ENCODE measurements at regions not wholly inside any gene's neighbourhood (a gene's known extent, or its start where the extent isn't known, plus 50 kb on each side); places are given as distances from the start of the nearest gene placed in this dataset.

GRCh38 chr13:76632401-76633044, 253.7 kb downstream of the KCTD12 start:
- no peak for ATAC-seq
- H3K27me3 ChIP-seq, result no peaks in the 10 kb centered on the region
- no peak overlapping the region for H3K27ac ChIP-seq
- H3K36me3 ChIP-seq, result no peaks in the 10 kb centered on the region
- WGBS, 2 donors (ENCODE audit: low coverage in 1 of 2), result 65 to 91% methylated on average over 2 to 3 of the region's 3 CpGs
- no peak for TF ChIP-seq POLR2A (IDR thresholded peaks at IDR 0.05)
- no peak for TF ChIP-seq POLR2AphosphoS5 (IDR thresholded peaks at IDR 0.05)
- TF ChIP-seq EP300 (IDR thresholded peaks at IDR 0.05), result no peak
- TF ChIP-seq, protein P1, sequence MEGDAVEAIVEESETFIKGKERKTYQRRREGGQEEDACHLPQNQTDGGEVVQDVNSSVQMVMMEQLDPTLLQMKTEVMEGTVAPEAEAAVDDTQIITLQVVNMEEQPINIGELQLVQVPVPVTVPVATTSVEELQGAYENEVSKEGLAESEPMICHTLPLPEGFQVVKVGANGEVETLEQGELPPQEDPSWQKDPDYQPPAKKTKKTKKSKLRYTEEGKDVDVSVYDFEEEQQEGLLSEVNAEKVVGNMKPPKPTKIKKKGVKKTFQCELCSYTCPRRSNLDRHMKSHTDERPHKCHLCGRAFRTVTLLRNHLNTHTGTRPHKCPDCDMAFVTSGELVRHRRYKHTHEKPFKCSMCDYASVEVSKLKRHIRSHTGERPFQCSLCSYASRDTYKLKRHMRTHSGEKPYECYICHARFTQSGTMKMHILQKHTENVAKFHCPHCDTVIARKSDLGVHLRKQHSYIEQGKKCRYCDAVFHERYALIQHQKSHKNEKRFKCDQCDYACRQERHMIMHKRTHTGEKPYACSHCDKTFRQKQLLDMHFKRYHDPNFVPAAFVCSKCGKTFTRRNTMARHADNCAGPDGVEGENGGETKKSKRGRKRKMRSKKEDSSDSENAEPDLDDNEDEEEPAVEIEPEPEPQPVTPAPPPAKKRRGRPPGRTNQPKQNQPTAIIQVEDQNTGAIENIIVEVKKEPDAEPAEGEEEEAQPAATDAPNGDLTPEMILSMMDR (IDR thresholded peaks at IDR 0.05), result no peak
- H3K4me1 ChIP-seq, result peaks cover 2 to 24% (median 5%) of the 10 kb centered on the region in 3 donors
- H3K9me3 ChIP-seq, result no peaks in the 10 kb centered on the region
- H3K4me3 ChIP-seq, result no peak overlapping the region

DNA sequence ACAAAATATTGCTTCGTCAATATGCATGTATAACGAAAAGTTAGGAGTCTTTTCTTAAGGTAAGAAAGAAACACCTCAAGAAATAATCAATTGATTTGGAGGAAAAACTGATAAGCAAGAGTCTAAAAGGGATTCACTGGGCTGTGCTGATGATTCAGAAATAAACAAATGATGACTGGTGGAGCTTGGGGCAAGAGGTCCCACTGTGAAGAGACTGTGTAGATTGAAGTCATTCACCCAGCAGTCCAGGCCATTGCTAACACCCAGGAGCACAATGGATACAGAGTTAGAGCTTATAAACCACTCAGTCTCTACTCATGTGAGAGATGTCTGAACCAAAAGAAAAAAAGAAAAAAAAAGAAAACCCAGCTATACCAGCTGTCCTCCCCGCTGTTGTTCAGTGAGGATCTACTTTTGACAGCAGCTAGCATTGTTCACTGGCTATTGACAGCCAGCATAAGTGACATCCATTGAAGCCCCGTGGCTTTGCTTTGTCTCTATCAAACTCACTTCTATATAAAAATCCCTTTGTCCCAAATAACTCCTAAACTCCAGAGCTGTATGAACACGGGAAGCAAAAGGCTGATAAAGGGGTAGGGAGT, 255.5 kb downstream of the KCTD12 start:
- H3K4me1 ChIP-seq, result peaks cover 0 to 6% (median 0%) of the 10 kb centered on the region in 3 donors
- no peaks in the 10 kb centered on the region for H3K9me3 ChIP-seq
- no peak overlapping the region for H3K27ac ChIP-seq
- no peak overlapping the region for H3K4me3 ChIP-seq
- no peak for TF ChIP-seq EP300 (IDR thresholded peaks at IDR 0.05)
- no peak for TF ChIP-seq POLR2A (IDR thresholded peaks at IDR 0.05)
- H3K27me3 ChIP-seq, result no peaks in the 10 kb centered on the region
- WGBS, 2 donors (ENCODE audit: low coverage in 1 of 2), result 70 to 73% methylated on average over 5 of the region's 5 CpGs
- no peak for ATAC-seq
- no peaks in the 10 kb centered on the region for H3K36me3 ChIP-seq

DNA sequence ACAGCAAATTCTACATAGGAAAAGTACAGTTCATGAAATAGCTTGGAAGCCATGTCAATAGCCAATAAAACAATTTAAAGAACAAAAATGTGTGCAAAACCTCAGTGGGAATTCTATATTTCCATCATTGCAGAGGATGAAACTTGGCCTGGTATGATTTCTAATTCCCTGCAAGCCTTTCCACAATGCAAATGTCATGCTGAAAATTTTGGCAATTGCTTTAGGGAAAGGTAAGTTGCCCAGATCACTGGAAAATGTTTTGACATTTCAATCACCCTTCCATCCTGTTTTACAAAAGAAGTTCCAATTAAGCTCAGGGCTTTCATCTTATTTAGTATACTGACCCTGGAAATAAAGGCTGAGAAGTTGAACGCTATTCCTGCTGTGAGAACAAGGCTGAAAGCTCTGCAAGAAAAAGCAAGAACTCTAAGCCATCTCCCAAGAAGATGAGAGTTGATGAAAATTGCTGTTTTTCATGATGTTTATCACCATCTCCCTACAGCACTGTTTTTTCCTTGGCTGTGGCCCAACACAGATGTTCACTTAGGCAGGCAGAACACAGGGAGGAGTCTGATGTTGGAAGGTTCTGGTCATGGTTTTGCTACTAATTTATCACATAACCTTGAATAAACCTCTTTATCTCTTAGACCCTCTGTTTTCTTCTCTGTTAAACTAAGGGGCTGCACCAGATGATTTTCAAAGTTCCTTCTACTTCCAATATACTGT, 263.7 kb downstream of the KCTD12 start:
- no peaks in the 10 kb centered on the region for H3K36me3 ChIP-seq
- no peak overlapping the region for H3K4me3 ChIP-seq
- H3K27ac ChIP-seq, result no peak overlapping the region
- H3K4me1 ChIP-seq, result peaks cover 0 to 30% (median 6%) of the 10 kb centered on the region in 3 donors
- no peaks in the 10 kb centered on the region for H3K27me3 ChIP-seq
- H3K9me3 ChIP-seq, result no peaks in the 10 kb centered on the region
- WGBS, 2 donors (ENCODE audit: low coverage in 1 of 2), result 22 to 36% methylated on average over 1 of the region's 1 CpG
- no peak for ATAC-seq
- TF ChIP-seq EP300 (IDR thresholded peaks at IDR 0.05) (no peak), POLR2A (IDR thresholded peaks at IDR 0.05) (no peak), POLR2AphosphoS5 (IDR thresholded peaks at IDR 0.05) (no peak)
- TF ChIP-seq, protein P1 (IDR thresholded peaks at IDR 0.05), result no peak

GRCh38 chr13:76621705-76622104, 264.5 kb downstream of the KCTD12 start:
- Histone ChIP-seq H3K27me3 (no peaks in the 10 kb centered on the region), H3K4me3 (no peak overlapping the region), H3K27ac (peak overlapping the region in 2 of 4 donors; percentile 17 to 34), H3K9me3 (no peaks in the 10 kb centered on the region), H3K36me3 (no peaks in the 10 kb centered on the region), H3K4me1 (peaks cover 0 to 30% (median 6%) of the 10 kb centered on the region in 3 donors)
- no peak for ATAC-seq
- TF ChIP-seq POLR2A (IDR thresholded peaks at IDR 0.05), result no peak
- TF ChIP-seq, protein P1 (IDR thresholded peaks at IDR 0.05), result no peak
- no peak for TF ChIP-seq POLR2AphosphoS5 (IDR thresholded peaks at IDR 0.05)
- no peak for TF ChIP-seq EP300 (IDR thresholded peaks at IDR 0.05)

GRCh38 chr13:76620036-76620435, 266.2 kb downstream of the KCTD12 start:
- Histone ChIP-seq H3K36me3 (no peaks in the 10 kb centered on the region), H3K27ac (no peak overlapping the region), H3K9me3 (no peaks in the 10 kb centered on the region), H3K27me3 (no peaks in the 10 kb centered on the region), H3K4me1 (peaks cover 0 to 30% (median 6%) of the 10 kb centered on the region in 3 donors), H3K4me3 (no peak overlapping the region)
- WGBS, 2 donors (ENCODE audit: low coverage in 1 of 2), result 90 to 94% methylated on average over 5 of the region's 5 CpGs
- no peak for ATAC-seq
- TF ChIP-seq, protein P1 (IDR thresholded peaks at IDR 0.05), result no peak
- TF ChIP-seq EP300 (IDR thresholded peaks at IDR 0.05) (no peak), POLR2AphosphoS5 (IDR thresholded peaks at IDR 0.05) (no peak), POLR2A (IDR thresholded peaks at IDR 0.05) (no peak)
